ENCODE measurements at regions not wholly inside any gene's neighbourhood (a gene's known extent, or its start where the extent isn't known, plus 50 kb on each side); places are given as distances from the start of the nearest gene placed in this dataset.
A peak's percentile ranks its signal among the peaks of the same experiment; 100 is the strongest.

DNA sequence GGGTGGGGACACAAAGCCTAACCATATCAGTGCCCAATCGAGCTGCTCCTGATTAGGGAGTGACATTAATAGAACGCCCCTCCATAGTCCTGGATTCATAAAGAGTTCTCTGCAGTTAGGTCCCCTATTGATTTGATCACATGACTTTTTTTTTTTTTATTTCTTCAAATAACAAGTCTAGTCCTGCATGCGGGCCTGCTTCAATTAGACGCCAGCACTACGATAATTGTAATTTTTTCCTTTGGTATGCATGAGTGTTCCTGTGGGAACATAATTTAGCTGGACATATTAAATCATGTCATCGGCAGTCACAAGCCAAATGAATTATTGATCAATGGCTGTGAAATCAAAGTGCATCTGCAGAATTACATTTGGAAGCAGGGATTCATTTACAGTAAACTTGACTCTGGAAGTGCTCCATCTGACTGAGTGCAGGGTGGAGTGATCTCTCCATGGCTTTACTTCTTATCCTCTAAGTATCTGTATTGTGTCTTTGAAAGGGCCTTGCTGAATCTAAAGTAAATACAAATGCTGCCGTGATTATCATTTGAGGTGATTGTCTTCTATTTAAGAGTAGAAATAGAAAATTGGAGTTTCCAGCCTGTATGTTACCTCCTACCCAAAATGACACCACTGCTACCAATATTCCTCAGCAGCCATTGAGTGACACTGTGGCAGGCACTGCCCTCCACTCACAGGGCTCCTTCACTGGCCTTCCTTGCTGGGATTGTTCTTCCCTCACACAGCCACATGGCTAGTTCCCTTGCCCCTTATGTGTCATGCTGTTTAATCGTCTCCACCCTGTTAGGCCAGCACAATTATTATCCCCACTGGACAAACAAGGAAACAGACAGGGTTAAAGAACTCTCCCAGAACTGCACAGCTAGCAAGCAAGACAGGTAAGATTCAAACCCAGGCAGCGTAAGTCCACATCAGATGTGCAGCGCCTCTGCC, 337.4 kb upstream of the ID2 start:
- WGBS (ENCODE audit: insufficient coverage, low coverage, missing lambda C conversion rate): 18% methylated on average over 10 of the region's 10 CpGs
- Histone ChIP-seq H3K4me3 (no peak overlapping the region), H3K9ac (ENCODE audit: insufficient read depth in 1 of 2, low read depth in 2 of 2, low read length in 2 of 2) (no peak overlapping the region), H3K79me2 (ENCODE audit: control insufficient read depth, insufficient read depth, low read length) (no peaks in the 10 kb centered on the region), H3K27ac (ENCODE audit: extremely low read depth, low read depth, low read length) (no peak overlapping the region), H3K4me2 (ENCODE audit: insufficient read depth, low read length) (no peak overlapping the region), H3K36me3 (ENCODE audit: control insufficient read depth, insufficient read depth, low read length) (no peaks in the 10 kb centered on the region), H4K20me1 (replicated peaks; ENCODE audit: control insufficient read depth, insufficient read depth, low read length) (no peaks in the 10 kb centered on the region), H3K4me1 (replicated peaks in 1 of 2; ENCODE audit: control insufficient read depth in 2 of 2, insufficient read depth in 2 of 2, low read length in 2 of 2) (peaks cover 0 to 7% of the 10 kb centered on the region in 2 experiments; a peak in 2 of 5 replicates), H3K27me3 (ENCODE audit: control insufficient read depth in 2 of 2, insufficient read depth in 2 of 2, low read length in 2 of 2) (peaks cover 0 to 7% of the 10 kb centered on the region in 2 experiments; a peak in 1 of 5 replicates), H3K9me3 (replicated peaks; ENCODE audit: control insufficient read depth, insufficient read depth, low read depth, low read length) (no peaks in the 10 kb centered on the region), H2AFZ (ENCODE audit: low read depth, low read length) (no peak overlapping the region), H3K9me1 (ENCODE audit: control insufficient read depth, insufficient read depth, low read length) (no peaks in the 10 kb centered on the region)
- FAIRE-seq (no peak), DNase-seq (ENCODE audit: extremely low read depth in 1 of 4, low spot score in 3 of 4) (no peak), ATAC-seq (no peak)
- intact Hi-C loops (cut with micrococcal nuclease) (no loop called here), in situ Hi-C loops (cut with MboI) (no loop called here)
- no TSS peak for BruUV-seq (replicated peaks)
- TF ChIP-seq, protein P1, sequence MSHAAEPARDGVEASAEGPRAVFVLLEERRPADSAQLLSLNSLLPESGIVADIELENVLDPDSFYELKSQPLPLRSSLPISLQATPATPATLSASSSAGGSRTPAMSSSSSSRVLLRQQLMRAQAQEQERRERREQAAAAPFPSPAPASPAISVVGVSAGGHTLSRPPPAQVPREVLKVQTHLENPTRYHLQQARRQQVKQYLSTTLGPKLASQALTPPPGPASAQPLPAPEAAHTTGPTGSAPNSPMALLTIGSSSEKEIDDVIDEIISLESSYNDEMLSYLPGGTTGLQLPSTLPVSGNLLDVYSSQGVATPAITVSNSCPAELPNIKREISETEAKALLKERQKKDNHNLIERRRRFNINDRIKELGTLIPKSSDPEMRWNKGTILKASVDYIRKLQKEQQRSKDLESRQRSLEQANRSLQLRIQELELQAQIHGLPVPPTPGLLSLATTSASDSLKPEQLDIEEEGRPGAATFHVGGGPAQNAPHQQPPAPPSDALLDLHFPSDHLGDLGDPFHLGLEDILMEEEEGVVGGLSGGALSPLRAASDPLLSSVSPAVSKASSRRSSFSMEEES (CRISPR knock-in tag; IDR thresholded peaks at IDR 0.05): peak; percentile 41
- TF ChIP-seq SNIP1 (IDR thresholded peaks at IDR 0.05; ENCODE audit: low read depth): no peak
- ChIA-PET CTCF (ENCODE audit: low intra/inter-chr PET ratio) (no interaction called here), POLR2A (interaction anchor here (0.6 kb wide), 1 partner anchor 293 kb away, joined by 4 read pairs; no protein-coding TSS in a partner anchor)

Data from K562 (cell line).